MCF 10A (cell line): ENCODE measurements at regions not wholly inside any gene's neighbourhood (a gene's known extent, or its start where the extent isn't known, plus 50 kb on each side); places are given as distances from the start of the nearest gene placed in this dataset.

Experiments
- BruUV-seq: library from RNA; stranded (reverse); fragments of 400-500 nt; replicated peaks from 2 replicates; lab custom pipeline; 2021; lab: Mats Ljungman, UMichigan
- CTCF ChIA-PET: fragments of 300-600 bp; sonication (Branson Sonifier 250); formaldehyde crosslinking; extraction: SDS; loops from one replicate; lab custom pipeline; 2021; ENCODE audit warnings: antibody characterized with exemption, inconsistent platforms; lab: Yijun Ruan, JAX
- POLR2A ChIA-PET: fragments of 300-600, 350-650 bp; sonication (Branson Sonifier 250); formaldehyde crosslinking; extraction: SDS; loops from one replicate; lab custom pipeline; 2020; ENCODE audit warnings: antibody characterized with exemption, inconsistent platforms; lab: Yijun Ruan, JAX
- DNase-seq: peaks from one replicate; pipeline ENCODE4 v3.0.0-alpha.2; 2018; ENCODE audit not compliant: unreplicated experiment
- H3K27ac Mint-ChIP-seq: one replicate; pipeline ENCODE4 v1.8.0; 2022; ENCODE audit warnings: mild to moderate bottlenecking, low read depth, mixed read lengths; ENCODE audit not compliant: unreplicated experiment
- H3K27me3 Mint-ChIP-seq: one replicate; pipeline ENCODE4 v1.8.0; 2022; ENCODE audit warnings: mixed read lengths; ENCODE audit not compliant: insufficient read depth, unreplicated experiment
- H3K36me3 Mint-ChIP-seq: one replicate; pipeline ENCODE4 v1.8.0; 2022; ENCODE audit warnings: mild to moderate bottlenecking, moderate library complexity, mixed read lengths; ENCODE audit not compliant: insufficient read depth, unreplicated experiment
- H3K4me1 Mint-ChIP-seq: one replicate; pipeline ENCODE4 v1.8.0; 2022; ENCODE audit warnings: mixed read lengths; ENCODE audit not compliant: insufficient read depth, unreplicated experiment
- H3K4me3 Mint-ChIP-seq: one replicate; pipeline ENCODE4 v1.8.0; 2022; ENCODE audit warnings: mild to moderate bottlenecking, moderate library complexity, mixed read lengths; ENCODE audit not compliant: unreplicated experiment
- H3K9me3 Mint-ChIP-seq: one replicate; pipeline ENCODE4 v1.8.0; 2022; ENCODE audit warnings: mixed read lengths; ENCODE audit not compliant: unreplicated experiment
- CTCF ChIP-seq: fragments of 200-600 bp; IDR thresholded peaks from one replicate; pipeline ENCODE4 v1.8.0; 2022; ENCODE audit warnings: antibody characterized with exemption, mild to moderate bottlenecking; ENCODE audit not compliant: unreplicated experiment
- intact Hi-C: fragments of 100-400 bp; cut with micrococcal nuclease; formaldehyde crosslinking; loops from 2 replicates; pipeline ENCODE4 v1.14.1; 2022

DNA sequence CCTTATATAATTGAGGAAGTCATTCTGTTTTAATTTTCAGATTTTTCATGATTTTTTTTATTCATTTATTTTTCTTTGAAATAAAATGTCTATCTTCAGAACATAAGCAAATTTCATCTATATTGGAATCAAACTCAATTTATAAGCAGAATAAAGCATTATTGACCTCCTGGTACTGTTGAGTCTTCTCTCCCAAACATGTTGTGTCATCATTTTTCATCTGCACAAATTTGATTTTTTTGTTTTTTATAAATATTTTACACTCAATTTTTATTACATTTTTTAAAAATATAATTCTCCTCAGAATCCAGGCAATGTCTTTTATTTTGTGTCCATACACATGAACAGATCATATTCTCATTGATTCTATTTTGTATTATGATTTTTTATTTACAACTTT lies 2363.9 kb downstream of the TP53TG3F start:
- intact Hi-C loops = no loop called here
- CTCF ChIA-PET = no interaction called here
- POLR2A ChIA-PET = no interaction called here
- Mint-ChIP-seq H3K9me3 (no peaks in the 10 kb centered on the region), H3K4me1 (no peaks in the 10 kb centered on the region), H3K36me3 (no peaks in the 10 kb centered on the region), H3K27ac (no peak overlapping the region), H3K4me3 (no peak overlapping the region), H3K27me3 (no peaks in the 10 kb centered on the region)
- no TSS peak for BruUV-seq
- TF ChIP-seq CTCF = no peak
- DNase-seq = no peak

DNA sequence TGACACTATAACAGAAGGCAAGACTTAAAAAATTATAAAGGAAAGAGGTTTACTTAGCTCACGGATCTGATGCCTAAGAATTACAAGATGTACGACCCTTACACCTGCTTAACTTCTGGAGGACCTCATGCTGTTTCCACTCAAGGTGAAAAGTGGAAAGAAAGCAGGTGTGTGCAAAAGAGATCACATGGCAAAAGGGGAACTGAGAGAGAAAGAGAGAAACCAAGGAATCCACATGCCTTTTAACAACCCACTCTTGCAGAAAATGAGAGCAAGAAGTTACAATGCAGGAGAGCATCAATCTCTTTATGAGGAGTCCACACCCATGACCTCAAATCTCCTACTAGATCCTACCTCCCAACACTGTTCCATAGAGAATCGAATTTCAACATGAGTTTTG lies 2382.2 kb downstream of the TP53TG3F start:
- no peaks in the 10 kb centered on the region for H3K27me3 Mint-ChIP-seq
- DNase-seq = no peak
- H3K36me3 Mint-ChIP-seq = no peaks in the 10 kb centered on the region
- peaks cover 35% of the 10 kb centered on the region for H3K9me3 Mint-ChIP-seq
- BruUV-seq = no TSS peak
- ChIA-PET CTCF (interaction anchor here (0.7 kb wide), 2 partner anchors 60 to 69 kb away, joined by 3 read pairs; no protein-coding TSS in a partner anchor), POLR2A (no interaction called here)
- H3K27ac Mint-ChIP-seq = no peak overlapping the region
- no peak overlapping the region for H3K4me3 Mint-ChIP-seq
- H3K4me1 Mint-ChIP-seq = no peaks in the 10 kb centered on the region
- intact Hi-C loops = no loop called here
- no peak for TF ChIP-seq CTCF

DNA sequence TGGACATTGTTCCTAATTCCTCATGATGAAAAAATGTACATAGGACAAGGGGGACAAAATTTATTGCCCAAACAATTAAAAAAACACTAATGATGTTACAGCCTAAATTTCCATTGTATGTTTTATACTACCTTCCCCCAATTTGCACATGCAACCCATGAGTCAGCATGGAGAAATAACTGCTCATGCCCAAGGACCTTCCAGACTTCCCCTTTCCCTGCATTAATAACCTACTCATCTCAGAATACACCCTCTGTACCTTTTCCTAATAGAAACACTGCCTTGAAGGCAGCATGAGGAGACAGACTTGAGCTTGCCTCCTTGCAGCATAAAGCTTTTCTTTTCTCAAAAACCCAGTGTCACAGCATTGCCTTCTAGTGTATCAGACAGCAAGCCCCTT lies 2402.8 kb downstream of the TP53TG3F start:
- no peaks in the 10 kb centered on the region for H3K36me3 Mint-ChIP-seq
- H3K27me3 Mint-ChIP-seq = no peaks in the 10 kb centered on the region
- intact Hi-C loops = no loop called here
- H3K4me1 Mint-ChIP-seq = no peaks in the 10 kb centered on the region
- no peak for TF ChIP-seq CTCF
- BruUV-seq = no TSS peak
- H3K27ac Mint-ChIP-seq = no peak overlapping the region
- ChIA-PET POLR2A (no interaction called here), CTCF (interaction anchor here (0.7 to 1.8 kb wide), 2 partner anchors 25 to 42 kb away, joined by 3 to 8 read pairs; no protein-coding TSS in a partner anchor)
- no peak for DNase-seq
- H3K9me3 Mint-ChIP-seq = peaks cover 38% of the 10 kb centered on the region
- H3K4me3 Mint-ChIP-seq = no peak overlapping the region

- CTCF ChIA-PET = no interaction called here
- Mint-ChIP-seq H3K27me3 (no peaks in the 10 kb centered on the region), H3K9me3 (peaks cover 24% of the 10 kb centered on the region), H3K27ac (no peak overlapping the region), H3K36me3 (no peaks in the 10 kb centered on the region), H3K4me1 (no peaks in the 10 kb centered on the region), H3K4me3 (no peak overlapping the region)
- BruUV-seq = no TSS peak
- TF ChIP-seq CTCF = no peak
- intact Hi-C loops = no loop called here
- POLR2A ChIA-PET = no interaction called here
- no peak for DNase-seq
These were observed 2409.2 kb downstream of the TP53TG3F start for GRCh38 chr16:35868630-35869029.
